Colon (tissue), 2 donors: ENCODE measurements at regions not wholly inside any gene's neighbourhood (a gene's known extent, or its start where the extent isn't known, plus 50 kb on each side); places are given as distances from the start of the nearest gene placed in this dataset.
"Not testable (repeated sequence)": the region's sequence is repeated elsewhere in the genome, so short reads cannot be mapped to it uniquely, and the experiment has no call there.

Source experiments
- FAIRE-seq: peaks from 2 replicates; lab custom pipeline; 2012; peaks lifted over from hg19 to GRCh38; lab: Jason Lieb, UNC
- donor health status: control.
- donor health status: control.

GRCh38 chr11:134944131-134944530 lies 532.1 kb upstream of the B3GAT1 start:
- FAIRE-seq, result no peak

- FAIRE-seq, result no peak
These were observed 531.5 kb upstream of the B3GAT1 start for GRCh38 chr11:134943544-134943943.

GRCh38 chr11:134942681-134943080 lies 530.6 kb upstream of the B3GAT1 start:
- no peak for FAIRE-seq

GRCh38 chr11:134941936-134942600 lies 530.0 kb upstream of the B3GAT1 start:
- not testable (repeated sequence) for FAIRE-seq

- no peak for FAIRE-seq
These were observed 529.3 kb upstream of the B3GAT1 start for GRCh38 chr11:134941326-134941725.

GRCh38 chr11:134940441-134941126 lies 528.5 kb upstream of the B3GAT1 start:
- FAIRE-seq, result no peak

GRCh38 chr11:134939905-134940304 lies 527.9 kb upstream of the B3GAT1 start:
- FAIRE-seq, result no peak

- FAIRE-seq, result no peak
These were observed 527.0 kb upstream of the B3GAT1 start for GRCh38 chr11:134939031-134939430.

- FAIRE-seq, result no peak
These were observed 526.2 kb upstream of the B3GAT1 start for GRCh38 chr11:134938212-134938611.

GRCh38 chr11:134937193-134937592 lies 525.2 kb upstream of the B3GAT1 start:
- not testable (repeated sequence) for FAIRE-seq

- no peak for FAIRE-seq
These were observed 520.7 kb upstream of the B3GAT1 start for GRCh38 chr11:134932761-134933160.

- FAIRE-seq, result no peak
These were observed 513.4 kb upstream of the B3GAT1 start for GRCh38 chr11:134925432-134925831.

GRCh38 chr11:134923441-134923840 lies 511.4 kb upstream of the B3GAT1 start:
- FAIRE-seq, result no peak

- FAIRE-seq, result no peak
These were observed 509.9 kb upstream of the B3GAT1 start for GRCh38 chr11:134921938-134922337.

- FAIRE-seq, result no peak
These were observed 509.0 kb upstream of the B3GAT1 start for GRCh38 chr11:134920851-134921608.

- FAIRE-seq, result no peak
These were observed 504.6 kb upstream of the B3GAT1 start for GRCh38 chr11:134916421-134917213.

- FAIRE-seq, result no peak
These were observed 503.8 kb upstream of the B3GAT1 start for GRCh38 chr11:134915881-134916280.

- no peak for FAIRE-seq
These were observed 503.2 kb upstream of the B3GAT1 start for GRCh38 chr11:134915212-134915611.

GRCh38 chr11:134913999-134914590 lies 502.1 kb upstream of the B3GAT1 start:
- no peak for FAIRE-seq

- FAIRE-seq, result no peak
These were observed 501.3 kb upstream of the B3GAT1 start for GRCh38 chr11:134913391-134913790.

GRCh38 chr11:134911514-134912180 lies 499.6 kb upstream of the B3GAT1 start:
- no peak for FAIRE-seq
